HG03565 (cell line): ENCODE measurements at regions not wholly inside any gene's neighbourhood (a gene's known extent, or its start where the extent isn't known, plus 50 kb on each side); places are given as distances from the start of the nearest gene placed in this dataset.
"Not testable (repeated sequence)": the region's sequence is repeated elsewhere in the genome, so short reads cannot be mapped to it uniquely, and the experiment has no call there.

ENCODE experiments used
- ATAC-seq: cut with Tn5 transposase; IDR thresholded peaks from one replicate; pipeline ENCODE4 v1.9.1; 2021; ENCODE audit warnings: mild to moderate bottlenecking, moderate library complexity; ENCODE audit not compliant: unreplicated experiment

- no peak for ATAC-seq
Observed at GRCh38 chr3:153539263-153539662, 377.2 kb downstream of the RAP2B start.

- no peak for ATAC-seq
Observed at GRCh38 chr3:153545471-153545870, 383.4 kb downstream of the RAP2B start.

- ATAC-seq, result no peak
Observed at GRCh38 chr3:153547970-153548369, 385.9 kb downstream of the RAP2B start.

GRCh38 chr3:153549686-153550085 lies 387.7 kb downstream of the RAP2B start:
- not testable (repeated sequence) for ATAC-seq

DNA sequence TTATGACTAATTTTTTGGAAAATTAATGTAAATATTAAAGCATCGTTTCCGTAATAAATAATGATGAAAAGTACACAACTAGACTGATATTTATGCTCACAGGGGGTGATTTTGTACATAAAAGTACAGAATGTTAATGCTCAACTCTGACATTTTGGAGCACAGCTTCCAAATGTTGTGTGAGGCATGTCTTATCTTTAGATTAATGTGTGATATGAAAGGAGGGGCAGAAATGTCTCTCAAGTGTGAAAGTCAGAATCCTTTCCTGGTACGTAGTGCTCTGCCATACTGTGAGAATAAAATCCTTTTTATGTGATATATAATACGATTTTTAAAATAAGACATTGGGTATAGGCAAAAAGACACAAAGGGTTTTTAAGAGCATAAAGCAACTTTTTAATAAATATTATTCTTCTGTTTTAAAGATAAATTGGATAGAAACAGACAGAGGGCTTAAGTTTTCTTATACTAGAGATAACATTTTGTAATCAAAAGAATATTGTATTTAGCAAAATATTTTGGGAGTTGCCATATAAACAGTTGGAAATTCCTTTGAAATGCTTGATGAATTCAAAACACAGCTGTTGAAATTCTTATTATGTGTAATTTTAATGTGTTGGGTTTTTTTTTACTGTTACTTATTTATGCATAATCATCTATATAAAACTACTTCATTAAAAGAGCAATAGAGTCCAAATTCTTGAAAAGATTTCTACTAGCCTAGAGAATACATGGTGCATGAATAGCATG lies 389.7 kb downstream of the RAP2B start:
- ATAC-seq, result no peak

GRCh38 chr3:153552887-153553604 lies 391.0 kb downstream of the RAP2B start:
- ATAC-seq, result no peak

GRCh38 chr3:153553605-153553945 lies 391.5 kb downstream of the RAP2B start:
- ATAC-seq, result no peak

DNA sequence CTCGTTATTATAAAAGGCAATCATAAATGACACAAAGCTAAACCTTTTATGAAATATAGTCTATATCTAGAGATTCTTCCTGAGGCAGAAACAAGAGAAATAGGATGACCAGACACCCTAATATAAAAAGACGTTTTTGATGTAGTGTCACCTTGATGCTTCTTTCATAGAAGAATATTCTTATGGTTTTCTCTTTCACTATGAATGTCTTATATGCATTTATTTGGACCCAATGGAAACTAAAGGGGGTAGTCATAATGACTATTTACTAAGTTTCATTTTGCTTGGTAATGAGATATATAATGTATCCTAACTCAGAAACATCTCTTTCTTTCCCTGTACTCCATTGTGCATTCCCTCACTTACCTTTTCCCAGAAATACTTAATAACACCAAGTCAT lies 393.9 kb downstream of the RAP2B start:
- ATAC-seq, result no peak

DNA sequence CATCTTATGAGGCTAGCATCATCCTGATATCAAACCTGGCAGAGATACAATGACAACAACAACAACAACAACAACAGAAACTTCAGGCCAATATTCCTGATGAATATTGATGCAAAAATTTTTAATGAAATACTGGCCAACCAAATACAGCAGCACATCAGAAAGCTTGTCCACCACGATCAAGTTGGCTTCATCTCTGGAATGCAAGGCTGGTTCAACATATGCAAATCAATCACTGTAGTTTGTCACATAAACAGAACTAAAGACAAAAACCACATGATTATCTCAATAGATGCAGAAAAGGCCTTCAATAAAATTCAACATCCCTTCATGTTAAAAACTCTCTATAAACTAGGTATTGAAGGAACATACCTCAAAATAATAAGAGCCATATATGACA lies 397.3 kb downstream of the RAP2B start:
- not testable (repeated sequence) for ATAC-seq

GRCh38 chr3:153567011-153567410 lies 405.0 kb downstream of the RAP2B start:
- ATAC-seq, result no peak

- ATAC-seq, result no peak
Observed at GRCh38 chr3:153567556-153567955, 405.5 kb downstream of the RAP2B start.

GRCh38 chr3:153570481-153570880 lies 408.5 kb downstream of the RAP2B start:
- not testable (repeated sequence) for ATAC-seq

- no peak for ATAC-seq
Observed at GRCh38 chr3:153572165-153572564, 410.1 kb downstream of the RAP2B start.

DNA sequence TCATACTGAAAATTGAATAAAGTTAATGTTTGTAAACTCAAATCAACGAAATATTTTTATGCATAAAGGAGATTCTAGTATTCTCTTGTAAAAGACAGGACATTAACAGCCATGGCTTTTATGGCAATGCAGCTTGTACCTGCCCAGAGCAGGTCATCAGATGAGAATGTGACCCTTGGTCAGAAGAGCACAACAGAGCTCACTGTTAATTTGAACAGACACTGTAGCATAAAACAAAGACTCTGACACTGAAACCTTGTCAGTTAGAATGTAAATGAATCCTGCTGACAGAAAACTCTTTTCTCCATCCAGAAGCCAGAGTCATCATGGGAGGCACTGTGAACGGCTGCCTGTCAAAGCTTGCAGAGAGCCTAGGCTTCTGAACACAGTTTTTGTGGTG lies 410.6 kb downstream of the RAP2B start:
- ATAC-seq, result no peak

- no peak for ATAC-seq
Observed at GRCh38 chr3:153573481-153573880, 411.5 kb downstream of the RAP2B start.

- no peak for ATAC-seq
Observed at GRCh38 chr3:153574445-153574844, 412.4 kb downstream of the RAP2B start.

DNA sequence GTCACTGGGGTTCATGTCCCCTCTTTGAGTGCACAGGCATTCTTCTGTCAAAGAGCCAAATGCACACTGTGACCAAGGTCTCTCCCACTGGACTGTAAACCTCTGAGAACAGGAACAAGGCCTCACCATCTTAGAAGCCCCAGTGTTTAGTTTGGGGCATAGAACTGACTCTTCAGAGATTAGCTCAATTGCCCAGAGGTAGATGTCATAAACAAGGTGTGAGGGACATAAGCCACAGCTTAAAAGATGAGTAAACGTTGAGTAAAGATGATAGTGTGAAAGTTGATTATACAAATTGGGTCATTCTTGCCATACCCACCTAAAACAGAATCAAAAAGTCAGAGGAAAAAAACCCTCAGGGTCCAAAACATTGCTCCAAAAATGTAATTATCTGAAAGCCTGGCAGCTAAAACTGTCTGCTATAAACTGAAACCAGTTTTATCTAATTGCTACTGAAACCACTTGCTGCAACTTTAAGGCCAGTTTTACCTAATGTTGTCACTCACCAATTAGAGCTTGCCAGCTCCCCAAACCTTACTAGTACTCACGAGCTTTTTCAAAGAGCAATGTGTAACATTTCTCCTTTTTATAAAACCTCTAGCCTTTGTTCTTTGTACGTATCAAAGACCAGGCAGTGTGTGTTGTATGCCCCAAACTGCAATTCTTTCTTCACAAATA lies 415.2 kb downstream of the RAP2B start:
- no peak for ATAC-seq

GRCh38 chr3:153578046-153578445 lies 416.0 kb downstream of the RAP2B start:
- no peak for ATAC-seq

DNA sequence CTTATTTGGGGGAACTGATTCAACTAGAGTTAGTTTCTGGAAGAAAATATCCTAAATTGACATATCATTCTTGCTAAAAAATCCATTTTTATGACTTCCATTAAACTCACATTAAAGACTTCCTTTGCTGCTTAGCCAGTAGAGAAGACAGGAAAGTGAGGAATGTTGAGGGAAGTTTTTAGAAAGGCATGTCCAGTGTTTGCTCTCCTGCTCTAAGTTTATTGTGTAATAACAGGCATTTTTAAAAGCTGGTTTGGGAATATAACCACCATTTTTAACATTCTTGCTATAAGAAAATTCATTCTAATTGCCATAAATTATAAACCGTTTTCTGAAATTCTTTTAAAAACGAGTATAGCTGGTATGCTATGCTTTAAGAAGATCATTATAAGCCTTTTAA lies 428.0 kb downstream of the RAP2B start:
- no peak for ATAC-seq

GRCh38 chr3:153591561-153592245 lies 429.7 kb downstream of the RAP2B start:
- ATAC-seq, result no peak

DNA sequence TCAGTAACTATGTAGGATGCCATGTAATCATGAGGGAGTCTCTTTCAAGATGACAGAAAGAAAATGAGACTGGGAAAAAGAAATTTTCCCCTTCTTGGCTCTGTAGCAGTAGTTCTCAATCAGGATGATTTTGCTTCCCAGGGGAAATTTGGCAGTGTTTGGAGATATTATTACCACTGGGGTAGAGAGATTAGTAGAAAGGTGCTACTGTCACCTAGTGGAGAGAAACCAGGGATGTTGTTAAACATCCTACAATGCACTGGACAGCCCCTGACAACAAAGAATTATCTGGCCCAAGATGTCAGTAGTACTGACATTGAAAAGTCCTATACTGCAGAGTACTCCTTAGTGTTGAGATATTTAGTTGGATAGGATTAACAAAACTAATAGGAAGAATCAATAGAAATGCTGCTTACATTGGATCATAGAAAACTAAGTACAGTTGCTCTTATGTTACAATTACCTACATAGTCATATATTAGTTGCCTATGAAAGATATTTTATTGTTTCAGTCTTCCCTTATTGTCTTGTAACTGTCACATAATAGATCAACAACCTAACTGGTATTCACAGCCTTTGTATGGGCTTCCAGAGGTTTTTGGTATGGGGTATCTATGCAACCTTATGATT lies 433.3 kb downstream of the RAP2B start:
- ATAC-seq, result peak; percentile 43
